GM21737 (cell line): ENCODE measurements at regions not wholly inside any gene's neighbourhood (a gene's known extent, or its start where the extent isn't known, plus 50 kb on each side); places are given as distances from the start of the nearest gene placed in this dataset.
"Not testable (repeated sequence)": the region's sequence is repeated elsewhere in the genome, so short reads cannot be mapped to it uniquely, and the experiment has no call there.

ENCODE experiments used
- ATAC-seq: cut with Tn5 transposase; IDR thresholded peaks from one replicate; pipeline ENCODE4 v1.9.1; 2021; ENCODE audit warnings: mild to moderate bottlenecking, moderate library complexity; ENCODE audit not compliant: unreplicated experiment

GRCh38 chr9:3773362-3774060 is 247.7 kb upstream of the RFX3 start:
- ATAC-seq, result no peak

GRCh38 chr9:3769646-3770045 is 243.8 kb upstream of the RFX3 start:
- ATAC-seq, result no peak

- no peak for ATAC-seq
These were observed 243.1 kb upstream of the RFX3 start for GRCh38 chr9:3768712-3769457.

GRCh38 chr9:3768286-3768685 is 242.5 kb upstream of the RFX3 start:
- no peak for ATAC-seq

- no peak for ATAC-seq
These were observed 236.3 kb upstream of the RFX3 start for GRCh38 chr9:3762076-3762475.

GRCh38 chr9:3760031-3760430 is 234.2 kb upstream of the RFX3 start:
- ATAC-seq, result no peak

GRCh38 chr9:3758816-3759576 is 233.2 kb upstream of the RFX3 start:
- no peak for ATAC-seq

- ATAC-seq, result no peak
These were observed 230.3 kb upstream of the RFX3 start for GRCh38 chr9:3756071-3756470.

- no peak for ATAC-seq
These were observed 225.4 kb upstream of the RFX3 start for GRCh38 chr9:3751125-3751758.

GRCh38 chr9:3750321-3750720 is 224.5 kb upstream of the RFX3 start:
- ATAC-seq, result no peak

GRCh38 chr9:3746296-3747275 is 220.8 kb upstream of the RFX3 start:
- no peak for ATAC-seq

- no peak for ATAC-seq
These were observed 218.2 kb upstream of the RFX3 start for GRCh38 chr9:3743901-3744413.

- no peak for ATAC-seq
These were observed 216.8 kb upstream of the RFX3 start for GRCh38 chr9:3742586-3742985.

- no peak for ATAC-seq
These were observed 215.9 kb upstream of the RFX3 start for GRCh38 chr9:3741729-3742128.

GRCh38 chr9:3740690-3741419 is 215.1 kb upstream of the RFX3 start:
- ATAC-seq, result no peak

- ATAC-seq, result no peak
These were observed 210.4 kb upstream of the RFX3 start for GRCh38 chr9:3736161-3736560.

- ATAC-seq, result no peak
These were observed 209.4 kb upstream of the RFX3 start for GRCh38 chr9:3735251-3735650.

GRCh38 chr9:3733527-3734262 is 207.9 kb upstream of the RFX3 start:
- not testable (repeated sequence) for ATAC-seq

- ATAC-seq, result no peak
These were observed 207.2 kb upstream of the RFX3 start for GRCh38 chr9:3733039-3733408.
